ENCODE measurements at regions not wholly inside any gene's neighbourhood (a gene's known extent, or its start where the extent isn't known, plus 50 kb on each side); places are given as distances from the start of the nearest gene placed in this dataset.

GRCh38 chr20:22001886-22002285, 296.4 kb downstream of the PAX1 start:
- no peak for TF ChIP-seq CTCF (conservative IDR thresholded peaks at IDR 0.05; ENCODE audit: low read depth, low read length)
- TF ChIP-seq EZH2phosphoT487 (IDR thresholded peaks at IDR 0.05; ENCODE audit: borderline replicate concordance, low read length) = no peak

Data from PC-3 (cell line).